GM12878 (cell line): ENCODE measurements at regions not wholly inside any gene's neighbourhood (a gene's known extent, or its start where the extent isn't known, plus 50 kb on each side); places are given as distances from the start of the nearest gene placed in this dataset.

Experiments
- BHLHE40 ChIP-seq, 2 experiments: fragments of 450-650 bp in 1 of 2; IDR thresholded peaks; 2 replicates each; pipeline ENCODE4 v1.6.1; 2011 to 2017; ENCODE audit warnings: low read depth in 2 of 2, borderline replicate concordance in 1 of 2, improper control_type of control experiment in 1 of 2, low read length in 1 of 2, mild to moderate bottlenecking in 1 of 2
- BRCA1 ChIP-seq: IDR thresholded peaks from 2 replicates; pipeline ENCODE4 v1.6.1; 2011; ENCODE audit warnings: low read depth, low read length, improper control_type of control experiment
- CBX5 ChIP-seq: sonication (generic); IDR thresholded peaks from 2 replicates; pipeline ENCODE4 v1.6.1; 2016; ENCODE audit warnings: low read depth, moderate library complexity, mild to moderate bottlenecking, inconsistent platforms
- EP300 ChIP-seq, 2 experiments: fragments of 150-350 bp in 1 of 2; IDR thresholded peaks; 2 replicates each; pipeline ENCODE4 v1.6.1; 2011 to 2012; ENCODE audit warnings: low read depth in 2 of 2, low read length in 2 of 2, borderline replicate concordance in 1 of 2, improper control_type of control experiment in 1 of 2, inconsistent platforms in 1 of 2; ENCODE audit not compliant: control insufficient read depth in 1 of 2
- ETV6 ChIP-seq, 2 experiments: fragments of 450-650 bp in 1 of 2; IDR thresholded peaks in 1 of 2; conservative IDR thresholded peaks in 1 of 2; 2 replicates each; pipeline ENCODE4 v1.6.1; 2014; ENCODE audit warnings: antibody characterized with exemption in 1 of 2, borderline replicate concordance in 1 of 2, low read depth in 1 of 2, mild to moderate bottlenecking in 1 of 2, moderate library complexity in 1 of 2
- NFIC ChIP-seq: IDR thresholded peaks from 2 replicates; pipeline ENCODE4 v1.6.1; 2012; ENCODE audit warnings: low read depth, mild to moderate bottlenecking, inconsistent platforms, low read length, moderate library complexity
- POLR2A ChIP-seq: IDR thresholded peaks from 2 replicates; pipeline ENCODE4 v1.6.1; 2011; ENCODE audit warnings: low read depth, mild to moderate bottlenecking, low read length
- RCOR1 ChIP-seq: conservative IDR thresholded peaks from 2 replicates; pipeline ENCODE4 v1.6.1; 2012; ENCODE audit warnings: low read depth, low read length, improper control_type of control experiment
- SP1 ChIP-seq: IDR thresholded peaks from one replicate; pipeline ENCODE4 v1.6.1; 2011; ENCODE audit warnings: low read depth, low read length
- USF2 ChIP-seq: IDR thresholded peaks from 2 replicates; pipeline ENCODE4 v1.6.1; 2011; ENCODE audit warnings: low read depth, low read length, improper control_type of control experiment, borderline replicate concordance
- WRNIP1 ChIP-seq: IDR thresholded peaks from 2 replicates; pipeline ENCODE4 v1.6.1; 2011; ENCODE audit warnings: low read depth, low read length, improper control_type of control experiment, borderline replicate concordance
- TF ChIP-seq, protein P1 (sequence below): fragments of 450-650 bp; IDR thresholded peaks from 2 replicates; pipeline ENCODE4 v1.6.1; 2018; ENCODE audit warnings: mild to moderate bottlenecking, low read depth, moderate library complexity; ENCODE audit not compliant: partially characterized antibody
- TF ChIP-seq, protein P2 (sequence below), 3 experiments: IDR thresholded peaks in 2 of 3; conservative IDR thresholded peaks in 1 of 3; 2 replicates each; pipeline ENCODE4 v1.5.1; 2011; ENCODE audit warnings: low read depth in 3 of 3, low read length in 3 of 3, mild to moderate bottlenecking in 3 of 3, control low read depth in 2 of 3, moderate library complexity in 2 of 3, inconsistent platforms in 1 of 3, mixed read lengths in 1 of 3; ENCODE audit not compliant: control insufficient read depth in 2 of 3, insufficient read depth in 1 of 3; ENCODE audit errors: extremely low read depth in 1 of 3

GRCh38 chr6:30399390-30400058 is 54.6 kb downstream of the RPP21 start:
- no peak for TF ChIP-seq WRNIP1
- no peak for TF ChIP-seq BHLHE40 (IDR thresholded peaks at IDR 0.05; ENCODE audit: borderline replicate concordance in 1 of 2, low read depth in 2 of 2, low read length in 1 of 2)
- TF ChIP-seq, protein P1, sequence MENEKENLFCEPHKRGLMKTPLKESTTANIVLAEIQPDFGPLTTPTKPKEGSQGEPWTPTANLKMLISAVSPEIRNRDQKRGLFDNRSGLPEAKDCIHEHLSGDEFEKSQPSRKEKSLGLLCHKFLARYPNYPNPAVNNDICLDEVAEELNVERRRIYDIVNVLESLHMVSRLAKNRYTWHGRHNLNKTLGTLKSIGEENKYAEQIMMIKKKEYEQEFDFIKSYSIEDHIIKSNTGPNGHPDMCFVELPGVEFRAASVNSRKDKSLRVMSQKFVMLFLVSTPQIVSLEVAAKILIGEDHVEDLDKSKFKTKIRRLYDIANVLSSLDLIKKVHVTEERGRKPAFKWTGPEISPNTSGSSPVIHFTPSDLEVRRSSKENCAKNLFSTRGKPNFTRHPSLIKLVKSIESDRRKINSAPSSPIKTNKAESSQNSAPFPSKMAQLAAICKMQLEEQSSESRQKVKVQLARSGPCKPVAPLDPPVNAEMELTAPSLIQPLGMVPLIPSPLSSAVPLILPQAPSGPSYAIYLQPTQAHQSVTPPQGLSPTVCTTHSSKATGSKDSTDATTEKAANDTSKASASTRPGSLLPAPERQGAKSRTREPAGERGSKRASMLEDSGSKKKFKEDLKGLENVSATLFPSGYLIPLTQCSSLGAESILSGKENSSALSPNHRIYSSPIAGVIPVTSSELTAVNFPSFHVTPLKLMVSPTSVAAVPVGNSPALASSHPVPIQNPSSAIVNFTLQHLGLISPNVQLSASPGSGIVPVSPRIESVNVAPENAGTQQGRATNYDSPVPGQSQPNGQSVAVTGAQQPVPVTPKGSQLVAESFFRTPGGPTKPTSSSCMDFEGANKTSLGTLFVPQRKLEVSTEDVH: no peak
- TF ChIP-seq POLR2A: no peak
- TF ChIP-seq SP1: no peak
- TF ChIP-seq CBX5: no peak
- TF ChIP-seq, protein P2, sequence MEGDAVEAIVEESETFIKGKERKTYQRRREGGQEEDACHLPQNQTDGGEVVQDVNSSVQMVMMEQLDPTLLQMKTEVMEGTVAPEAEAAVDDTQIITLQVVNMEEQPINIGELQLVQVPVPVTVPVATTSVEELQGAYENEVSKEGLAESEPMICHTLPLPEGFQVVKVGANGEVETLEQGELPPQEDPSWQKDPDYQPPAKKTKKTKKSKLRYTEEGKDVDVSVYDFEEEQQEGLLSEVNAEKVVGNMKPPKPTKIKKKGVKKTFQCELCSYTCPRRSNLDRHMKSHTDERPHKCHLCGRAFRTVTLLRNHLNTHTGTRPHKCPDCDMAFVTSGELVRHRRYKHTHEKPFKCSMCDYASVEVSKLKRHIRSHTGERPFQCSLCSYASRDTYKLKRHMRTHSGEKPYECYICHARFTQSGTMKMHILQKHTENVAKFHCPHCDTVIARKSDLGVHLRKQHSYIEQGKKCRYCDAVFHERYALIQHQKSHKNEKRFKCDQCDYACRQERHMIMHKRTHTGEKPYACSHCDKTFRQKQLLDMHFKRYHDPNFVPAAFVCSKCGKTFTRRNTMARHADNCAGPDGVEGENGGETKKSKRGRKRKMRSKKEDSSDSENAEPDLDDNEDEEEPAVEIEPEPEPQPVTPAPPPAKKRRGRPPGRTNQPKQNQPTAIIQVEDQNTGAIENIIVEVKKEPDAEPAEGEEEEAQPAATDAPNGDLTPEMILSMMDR (IDR thresholded peaks at IDR 0.05 in 2 of 3, conservative IDR thresholded peaks at IDR 0.05 in 1 of 3; ENCODE audit: control insufficient read depth in 2 of 3, extremely low read depth in 1 of 3, insufficient read depth in 1 of 3, low read depth in 3 of 3, low read length in 3 of 3): no peak
- no peak for TF ChIP-seq USF2
- TF ChIP-seq EP300 (IDR thresholded peaks at IDR 0.05; ENCODE audit: borderline replicate concordance in 1 of 2, control insufficient read depth in 1 of 2, low read depth in 2 of 2, low read length in 2 of 2): no peak
- TF ChIP-seq ETV6 (conservative IDR thresholded peaks at IDR 0.05 in 1 of 2, IDR thresholded peaks at IDR 0.05 in 1 of 2; ENCODE audit: borderline replicate concordance in 1 of 2, low read depth in 1 of 2): no peak
- no peak for TF ChIP-seq BRCA1
- TF ChIP-seq RCOR1: no peak
- no peak for TF ChIP-seq NFIC
